GM23338 (cell line): ENCODE measurements at regions not wholly inside any gene's neighbourhood (a gene's known extent, or its start where the extent isn't known, plus 50 kb on each side); places are given as distances from the start of the nearest gene placed in this dataset.

ENCODE experiments used
- ATAC-seq: fragments of 200-7000 bp; cut with Tn5 transposase; 3 replicates; pipeline ENCODE4 v1.9.1; 2020
- DNase-seq: peaks from one replicate; pipeline ENCODE4 v3.0.0-alpha.2; 2015; ENCODE audit warnings: low spot score
- H2AFZ ChIP-seq: fragments of 200-600 bp; sonication (generic); 2 replicates; pipeline ENCODE4 v1.8.0; 2016; ENCODE audit warnings: antibody characterized with exemption, mild to moderate bottlenecking, moderate library complexity
- H3F3A ChIP-seq: fragments of 200-600 bp; sonication (generic); replicated peaks from 2 replicates; pipeline ENCODE4 v1.8.0; 2017; ENCODE audit warnings: antibody characterized with exemption, mixed run types, low read depth
- H3K27ac ChIP-seq: fragments of 200-600 bp; sonication (generic); 2 replicates; pipeline ENCODE4 v1.6.1; 2016; ENCODE audit warnings: low read depth
- H3K27me3 ChIP-seq: fragments of 200-600 bp; sonication (generic); 2 replicates; pipeline ENCODE4 v1.8.0; 2016; ENCODE audit warnings: mild to moderate bottlenecking, mixed run types, moderate library complexity; ENCODE audit not compliant: insufficient read depth
- H3K36me3 ChIP-seq: fragments of 200-600 bp; sonication (generic); 2 replicates; pipeline ENCODE4 v1.8.0; 2016; ENCODE audit warnings: mild to moderate bottlenecking; ENCODE audit not compliant: insufficient read depth
- H3K4me1 ChIP-seq: fragments of 200-600 bp; sonication (generic); 2 replicates; pipeline ENCODE4 v1.8.0; 2016; ENCODE audit warnings: mild to moderate bottlenecking, moderate library complexity; ENCODE audit not compliant: insufficient read depth
- H3K4me2 ChIP-seq: fragments of 200-600 bp; sonication (generic); 2 replicates; pipeline ENCODE4 v1.7.1; 2017; ENCODE audit warnings: mixed run types
- H3K4me3 ChIP-seq: fragments of 200-600 bp; sonication (generic); 2 replicates; pipeline ENCODE4 v1.6.1; 2016; ENCODE audit warnings: mixed run types
- H3K79me2 ChIP-seq: fragments of 200-600 bp; sonication (generic); replicated peaks from 2 replicates; pipeline ENCODE4 v1.8.0; 2017; ENCODE audit warnings: mild to moderate bottlenecking; ENCODE audit not compliant: insufficient read depth
- H3K9me2 ChIP-seq: fragments of 200-600 bp; sonication (generic); 2 replicates; pipeline ENCODE4 v1.8.0; 2017; ENCODE audit not compliant: insufficient read depth
- H4K20me1 ChIP-seq: fragments of 200-600 bp; sonication (generic); replicated peaks from 2 replicates; pipeline ENCODE4 v1.8.0; 2017; ENCODE audit warnings: mild to moderate bottlenecking; ENCODE audit not compliant: insufficient read depth
- H3K27ac Mint-ChIP-seq: 2 replicates; pipeline ENCODE4 v1.8.0; 2020; ENCODE audit warnings: inconsistent platforms, mild to moderate bottlenecking, moderate library complexity, mixed read lengths
- H3K27me3 Mint-ChIP-seq: 3 replicates; pipeline ENCODE4 v1.8.0; 2022; ENCODE audit warnings: low read depth, mild to moderate bottlenecking, moderate library complexity, mixed read lengths, inconsistent platforms; ENCODE audit not compliant: insufficient read depth, poor library complexity
- H3K36me3 Mint-ChIP-seq: 3 replicates; pipeline ENCODE4 v1.8.0; 2021; ENCODE audit warnings: low read depth, mild to moderate bottlenecking, inconsistent platforms, moderate library complexity, mixed read lengths
- H3K4me1 Mint-ChIP-seq: 3 replicates; pipeline ENCODE4 v1.8.0; 2020; ENCODE audit warnings: mild to moderate bottlenecking, inconsistent platforms, mixed read lengths
- H3K4me3 Mint-ChIP-seq: 3 replicates; pipeline ENCODE4 v1.8.0; 2021; ENCODE audit warnings: moderate library complexity, mild to moderate bottlenecking, inconsistent platforms, mixed read lengths
- H3K9me3 Mint-ChIP-seq: 3 replicates; pipeline ENCODE4 v1.8.0; 2020; ENCODE audit warnings: moderate library complexity, mild to moderate bottlenecking, inconsistent platforms, mixed read lengths
- CREB1 ChIP-seq: fragments of 250-450 bp; sonication (Bioruptor Pico); IDR thresholded peaks from 2 replicates; pipeline ENCODE4 v1.5.0; 2020; ENCODE audit warnings: low read depth, mild to moderate bottlenecking, moderate library complexity
- EZH2 ChIP-seq: fragments of 200-600 bp; sonication (generic); IDR thresholded peaks from one replicate; pipeline ENCODE4 v1.8.0; 2017; ENCODE audit warnings: antibody characterized with exemption, mild to moderate bottlenecking, low read depth; ENCODE audit not compliant: unreplicated experiment
- EZH2phosphoT487 ChIP-seq: fragments of 200-600 bp; sonication (generic); IDR thresholded peaks from one replicate; pipeline ENCODE4 v1.8.1; 2018; ENCODE audit warnings: antibody characterized with exemption; ENCODE audit not compliant: unreplicated experiment
- JUNB ChIP-seq: IDR thresholded peaks from one replicate; pipeline ENCODE4 v1.6.1; 2016; ENCODE audit warnings: antibody characterized with exemption; ENCODE audit not compliant: unreplicated experiment
- REST ChIP-seq: IDR thresholded peaks from one replicate; pipeline ENCODE4 v1.6.1; 2018; ENCODE audit warnings: antibody characterized with exemption; ENCODE audit not compliant: unreplicated experiment
- STAT1 ChIP-seq: IDR thresholded peaks from one replicate; pipeline ENCODE4 v1.6.1; 2016; ENCODE audit warnings: antibody characterized with exemption; ENCODE audit not compliant: unreplicated experiment
- ZNF114 ChIP-seq: fragments of 250-450 bp; sonication (Bioruptor Pico); IDR thresholded peaks from 2 replicates; pipeline ENCODE4 v1.5.0; 2020; ENCODE audit warnings: mild to moderate bottlenecking, moderate library complexity
- ZNF331 ChIP-seq: fragments of 250-450 bp; sonication (Bioruptor Pico); IDR thresholded peaks from 2 replicates; pipeline ENCODE4 v1.5.0; 2020; ENCODE audit warnings: low read depth, mild to moderate bottlenecking, moderate library complexity

- TF ChIP-seq EZH2phosphoT487 (no peak), REST (no peak), ZNF114 (CRISPR knock-in tag) (no peak), STAT1 (no peak)
These were observed 183.8 kb downstream of the KLF5 start (continued) for GRCh38 chr13:73242515-73243015.

- Histone ChIP-seq H3K27me3 (no peaks in the 10 kb centered on the region), H3K9me2 (peaks cover 2% of the 10 kb centered on the region; the same call in 1 of the 2 replicates), H3K79me2 (no peaks in the 10 kb centered on the region), H2AFZ (no peak overlapping the region), H3F3A (no peaks in the 10 kb centered on the region), H3K4me1 (no peaks in the 10 kb centered on the region), H4K20me1 (no peaks in the 10 kb centered on the region), H3K4me3 (no peak overlapping the region), H3K27ac (no peak overlapping the region), H3K4me2 (no peak overlapping the region), H3K36me3 (no peaks in the 10 kb centered on the region)
- no peak overlapping the region for H3K27ac Mint-ChIP-seq
- H3K4me3 Mint-ChIP-seq: no peak overlapping the region
- no peak for ATAC-seq
- no peaks in the 10 kb centered on the region for H3K27me3 Mint-ChIP-seq
- H3K36me3 Mint-ChIP-seq: no peaks in the 10 kb centered on the region
- no peaks in the 10 kb centered on the region for H3K9me3 Mint-ChIP-seq
- TF ChIP-seq JUNB: no peak
- no peak for TF ChIP-seq ZNF114 (CRISPR knock-in tag)
- TF ChIP-seq CREB1 (CRISPR knock-in tag): no peak
- TF ChIP-seq STAT1: no peak
- no peak for TF ChIP-seq REST
- TF ChIP-seq EZH2: no peak
- TF ChIP-seq ZNF331: no peak
- DNase-seq: no peak
- H3K4me1 Mint-ChIP-seq: no peaks in the 10 kb centered on the region
These were observed 181.4 kb downstream of the KLF5 start for GRCh38 chr13:73240193-73240592.
